HG02798 (cell line): ENCODE measurements at regions not wholly inside any gene's neighbourhood (a gene's known extent, or its start where the extent isn't known, plus 50 kb on each side); places are given as distances from the start of the nearest gene placed in this dataset.

ENCODE experiments used
- ATAC-seq: cut with Tn5 transposase; IDR thresholded peaks from one replicate; pipeline ENCODE4 v1.9.1; 2021; ENCODE audit warnings: mild to moderate bottlenecking; ENCODE audit not compliant: unreplicated experiment, poor library complexity

DNA sequence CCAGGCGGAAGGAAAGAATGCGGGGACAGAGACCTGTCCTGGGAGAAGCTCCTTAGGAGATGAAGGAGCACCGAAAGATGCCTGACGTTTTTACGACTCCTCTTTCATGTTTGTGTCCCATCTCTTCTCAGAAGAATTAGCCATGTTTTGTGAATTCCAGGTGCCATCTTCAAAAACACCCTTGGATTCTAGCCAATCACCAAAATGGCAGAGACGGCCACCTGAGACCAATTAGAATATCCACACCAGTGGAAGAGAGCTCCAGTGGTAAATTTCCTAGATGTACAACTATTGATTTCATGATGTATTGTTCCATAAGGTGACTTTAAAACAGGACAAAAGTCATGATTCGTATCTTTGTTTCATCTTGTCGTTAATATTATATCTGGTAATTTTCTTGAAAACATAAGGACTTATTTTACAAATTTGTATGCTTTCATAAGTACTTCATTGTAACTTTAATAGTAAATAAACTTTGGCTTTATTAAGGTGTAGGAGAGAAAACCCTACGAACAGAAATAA, 62.3 kb upstream of the NUDT4 start:
- ATAC-seq, result no peak

DNA sequence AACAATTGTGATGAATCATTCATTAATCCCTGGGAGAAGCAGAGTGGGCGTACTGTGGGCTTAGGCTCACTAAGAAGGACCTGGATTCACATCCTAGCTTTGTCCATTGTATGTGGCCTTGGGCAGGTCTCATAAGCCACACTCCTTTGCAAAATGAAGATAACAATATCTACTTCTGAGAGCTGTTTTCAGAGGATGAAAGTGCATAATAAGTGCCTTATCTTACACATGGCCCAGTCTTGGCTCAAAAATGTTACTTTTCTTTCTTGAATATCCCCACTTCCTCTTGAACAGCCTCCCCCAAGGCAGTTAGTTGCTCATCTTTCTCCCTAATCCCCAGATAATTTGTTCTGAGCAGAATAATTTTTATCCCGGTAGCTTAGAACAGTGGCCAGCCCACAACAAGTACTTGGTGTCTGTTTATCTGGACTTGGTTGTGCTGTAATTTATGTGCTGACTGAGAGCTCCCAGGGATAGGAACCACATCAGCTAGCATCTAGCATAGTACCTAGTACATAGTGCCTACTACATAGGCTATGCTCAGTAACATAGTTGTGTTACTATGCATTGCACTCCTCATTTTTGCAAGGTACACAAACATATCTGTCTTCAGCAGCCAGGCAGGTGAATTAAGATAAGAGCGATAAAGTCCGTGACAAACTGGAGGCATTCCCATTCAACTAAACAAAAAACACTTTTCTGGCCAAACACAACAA, 61.7 kb upstream of the NUDT4 start:
- ATAC-seq, result no peak

DNA sequence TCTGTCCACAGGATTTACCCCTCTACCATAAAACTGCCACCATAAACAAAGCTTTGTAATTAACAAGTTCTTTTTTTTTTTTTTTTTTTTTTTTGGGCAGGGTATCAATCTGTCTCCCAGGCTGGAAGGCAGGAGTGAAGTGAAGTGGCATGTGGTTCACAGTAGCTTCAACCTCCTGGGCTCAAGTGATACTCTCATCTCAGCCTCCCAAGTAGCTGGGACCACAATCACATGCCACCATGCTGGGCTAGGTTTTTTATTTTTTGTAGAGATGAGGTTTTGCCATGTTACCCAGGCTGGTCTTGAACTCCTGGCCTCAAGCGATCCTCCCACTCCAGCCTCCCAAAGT, 61.1 kb upstream of the NUDT4 start:
- ATAC-seq, result no peak

DNA sequence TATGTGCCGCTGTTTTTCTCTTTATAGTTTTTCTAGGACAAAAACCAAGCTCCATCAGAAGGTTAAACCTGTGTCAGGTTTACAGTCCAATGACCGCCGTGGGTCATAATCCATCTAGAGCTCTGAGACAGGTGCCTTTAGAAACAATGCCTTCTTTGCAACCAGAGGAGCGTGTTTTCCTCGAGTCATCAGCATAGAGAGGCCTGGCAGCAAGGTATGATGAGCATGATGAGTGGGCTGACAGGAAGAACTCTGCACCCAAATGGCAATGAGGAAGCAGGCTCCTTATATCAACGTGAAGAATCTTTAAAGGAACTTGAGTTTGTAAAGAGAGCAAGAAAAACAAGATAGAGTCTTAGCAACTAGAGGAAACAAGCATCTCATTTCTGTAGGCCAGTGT, 60.5 kb upstream of the NUDT4 start:
- ATAC-seq, result no peak

DNA sequence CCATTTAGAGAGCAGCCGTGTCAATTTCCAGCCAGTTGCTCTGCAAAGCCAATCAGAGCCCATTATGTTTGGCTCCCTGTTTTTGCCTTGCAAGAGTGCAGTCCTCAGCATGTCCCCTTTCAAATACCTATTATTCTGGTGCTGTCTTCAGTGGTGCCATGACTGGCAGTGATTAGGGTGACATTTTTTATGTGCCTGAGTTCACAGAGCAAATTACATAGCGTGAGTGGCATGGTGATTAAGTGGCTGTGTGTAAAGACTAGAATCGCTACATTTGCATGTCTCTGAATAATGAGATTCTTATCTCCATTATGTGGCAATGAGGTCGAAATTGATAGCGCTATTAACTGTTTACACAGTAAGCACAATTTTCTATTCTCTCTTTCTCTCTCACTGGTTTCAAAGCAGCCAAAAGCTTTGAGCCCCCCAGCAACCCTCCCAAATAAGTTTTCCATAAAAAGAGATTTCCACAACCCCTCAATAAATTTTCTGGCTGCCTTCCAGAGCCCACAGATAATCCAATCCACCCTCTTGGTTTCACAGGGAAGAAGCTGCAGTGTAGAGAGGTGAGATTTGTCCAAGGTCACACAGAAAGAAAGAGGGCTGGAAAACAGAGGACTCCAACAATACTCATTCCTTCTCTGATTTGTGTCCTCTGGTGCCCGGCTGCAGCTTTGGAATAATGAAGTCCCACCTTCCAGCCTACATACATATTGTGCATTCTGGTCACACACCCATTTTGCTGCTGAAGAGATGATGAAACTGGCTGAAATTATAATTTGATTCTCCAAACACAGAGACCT, 58.8 kb upstream of the NUDT4 start:
- ATAC-seq, result no peak

DNA sequence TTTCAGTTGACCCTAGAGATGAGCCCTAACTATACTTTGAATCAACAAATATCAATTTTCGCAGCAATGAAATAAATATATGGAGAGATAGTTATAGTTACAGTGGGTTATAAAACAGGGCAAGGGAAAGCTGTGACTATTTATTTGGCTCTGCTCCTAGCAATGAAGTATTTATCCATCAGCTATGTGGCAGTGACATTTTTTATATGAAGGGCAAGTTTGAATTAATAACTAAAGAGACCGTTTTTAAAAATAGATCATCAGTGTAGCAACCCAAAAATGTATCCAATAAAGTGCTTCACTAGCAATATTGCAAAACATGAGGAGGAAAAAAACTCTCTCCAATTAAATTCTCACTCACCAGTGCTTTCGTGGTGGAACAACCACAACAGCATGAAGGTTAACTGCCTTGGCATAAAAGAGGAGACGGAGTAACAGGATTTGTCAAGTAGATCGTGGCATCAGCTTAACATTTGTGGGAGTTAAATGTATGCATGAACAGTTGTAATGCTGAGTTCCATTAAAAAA, 58.1 kb upstream of the NUDT4 start:
- ATAC-seq, result no peak

DNA sequence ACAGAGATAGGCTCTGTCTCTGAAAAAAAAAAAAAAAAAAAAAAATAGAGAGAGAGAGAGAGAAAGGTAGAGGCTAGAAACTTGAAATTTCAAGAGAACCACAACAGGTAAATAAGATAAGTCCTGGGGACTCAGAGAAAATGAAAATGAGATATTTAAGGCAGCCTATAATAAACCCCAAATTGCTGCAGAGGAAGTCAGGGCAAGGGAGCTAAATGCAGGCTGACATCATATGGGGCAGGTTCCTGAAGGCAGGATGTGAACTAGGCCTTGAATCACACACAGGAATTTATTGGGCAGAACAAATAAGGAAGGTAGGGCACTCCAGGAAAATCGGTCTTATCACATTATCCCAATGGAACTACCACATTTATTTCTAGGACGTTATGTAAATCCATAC, 54.9 kb upstream of the NUDT4 start:
- peak; percentile 39 for ATAC-seq

DNA sequence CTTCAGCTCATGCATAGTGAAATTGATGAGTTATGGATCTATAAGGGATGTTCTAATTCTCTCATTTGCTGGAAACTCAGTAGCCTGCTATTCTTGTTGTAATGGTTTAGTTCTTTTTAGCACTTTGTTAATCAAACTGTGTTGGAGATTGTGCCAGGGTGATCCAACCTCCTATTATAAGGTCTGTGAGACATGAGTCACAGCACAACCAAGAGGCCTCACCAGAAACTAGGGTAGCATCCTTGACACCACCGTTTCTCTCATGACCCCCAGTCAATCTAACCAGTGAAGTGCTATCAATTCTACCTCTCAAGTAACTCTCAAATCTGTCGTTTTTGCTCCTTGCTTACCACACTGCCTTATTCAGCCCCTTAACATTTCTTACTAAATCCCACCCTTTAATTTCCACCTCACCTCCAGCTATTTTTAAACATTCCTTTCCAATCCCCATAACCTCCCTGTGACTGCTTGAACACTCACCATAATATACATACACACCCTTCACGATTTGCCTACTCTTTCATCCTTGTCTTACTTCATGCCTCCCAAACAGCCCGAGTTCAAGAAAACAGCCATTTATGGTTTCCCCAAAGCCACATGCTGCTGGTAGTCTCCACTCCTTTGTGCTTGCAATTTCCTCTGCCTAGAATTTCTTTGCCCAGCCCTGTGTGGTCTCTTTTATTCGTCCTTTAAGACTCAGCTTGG, 53.9 kb upstream of the NUDT4 start:
- no peak for ATAC-seq

DNA sequence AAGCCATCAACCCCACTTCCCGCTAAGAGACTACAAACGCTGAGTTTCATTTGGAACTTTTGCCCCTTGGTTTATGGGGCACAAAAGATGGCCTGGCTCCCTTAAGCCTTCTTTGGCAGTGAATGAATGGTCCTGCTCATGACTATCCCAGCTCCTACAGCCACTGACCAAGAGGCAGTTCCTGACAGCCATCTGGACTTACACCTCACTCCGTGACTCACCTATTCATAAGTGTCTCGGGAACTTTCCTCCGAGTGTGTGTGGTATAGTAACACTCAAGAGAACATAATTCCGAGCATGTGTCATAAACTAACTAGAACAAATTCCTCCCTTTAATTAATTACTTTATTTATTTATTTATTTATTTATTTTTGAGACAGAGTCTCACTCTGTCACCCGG, 51.9 kb upstream of the NUDT4 start:
- ATAC-seq, result no peak
